ENCODE measurements at regions not wholly inside any gene's neighbourhood (a gene's known extent, or its start where the extent isn't known, plus 50 kb on each side); places are given as distances from the start of the nearest gene placed in this dataset.
"Not testable (repeated sequence)": the region's sequence is repeated elsewhere in the genome, so short reads cannot be mapped to it uniquely, and the experiment has no call there.

- no peaks in the 10 kb centered on the region for H3K79me2 ChIP-seq (ENCODE audit: control insufficient read depth, insufficient read depth, low read length)
- no peaks in the 10 kb centered on the region for H3K36me3 ChIP-seq (ENCODE audit: control insufficient read depth, insufficient read depth, low read length)
- no peaks in the 10 kb centered on the region for H3K27me3 ChIP-seq (ENCODE audit: control insufficient read depth, insufficient read depth, low read length)
- H3K4me1 ChIP-seq (ENCODE audit: control insufficient read depth, extremely low read depth, insufficient read depth, low read length) = no peaks in the 10 kb centered on the region
- H3K9me3 ChIP-seq (ENCODE audit: control insufficient read depth, insufficient read depth, low read depth, low read length) = no peaks in the 10 kb centered on the region
- H3K9ac ChIP-seq (ENCODE audit: insufficient read depth, low read length) = no peak overlapping the region
- TF ChIP-seq EZH2 (IDR thresholded peaks at IDR 0.05; ENCODE audit: low read length, missing control alignments) (no peak), CTCF (conservative IDR thresholded peaks at IDR 0.05 in 1 of 2, IDR thresholded peaks at IDR 0.05 in 1 of 2; ENCODE audit: low read depth in 1 of 2, low read length in 2 of 2) (no peak)
- H4K20me1 ChIP-seq (ENCODE audit: control insufficient read depth, extremely low read depth, insufficient read depth, low read length) = no peaks in the 10 kb centered on the region
- no peak overlapping the region for H3K4me2 ChIP-seq (ENCODE audit: extremely low read depth, insufficient read depth, low read length)
- no peak for DNase-seq (ENCODE audit: low read depth in 2 of 2)
- H3K4me3 ChIP-seq (replicated peaks in 1 of 4; ENCODE audit: control extremely low read depth in 1 of 4, insufficient read depth in 1 of 4, low read depth in 3 of 4, low read length in 4 of 4) = no peak overlapping the region
- no peak overlapping the region for H3K27ac ChIP-seq (ENCODE audit: insufficient read depth, low read length)
- H2AFZ ChIP-seq (ENCODE audit: low read length) = no peak overlapping the region
These were observed 353.4 kb downstream of the ADAMTS20 start for GRCh38 chr12:43198608-43199007.

GRCh38 chr12:43196268-43196907 is 355.6 kb downstream of the ADAMTS20 start:
- Histone ChIP-seq H3K9ac (ENCODE audit: insufficient read depth, low read length) (no peak overlapping the region), H4K20me1 (ENCODE audit: control insufficient read depth, extremely low read depth, insufficient read depth, low read length) (no peaks in the 10 kb centered on the region), H3K27me3 (ENCODE audit: control insufficient read depth, insufficient read depth, low read length) (no peaks in the 10 kb centered on the region), H3K9me3 (ENCODE audit: control insufficient read depth, insufficient read depth, low read depth, low read length) (no peaks in the 10 kb centered on the region), H2AFZ (ENCODE audit: low read length) (no peak overlapping the region), H3K36me3 (ENCODE audit: control insufficient read depth, insufficient read depth, low read length) (no peaks in the 10 kb centered on the region), H3K4me2 (ENCODE audit: extremely low read depth, insufficient read depth, low read length) (no peak overlapping the region), H3K4me3 (replicated peaks in 1 of 4; ENCODE audit: control extremely low read depth in 1 of 4, insufficient read depth in 1 of 4, low read depth in 3 of 4, low read length in 4 of 4) (no peak overlapping the region), H3K27ac (ENCODE audit: insufficient read depth, low read length) (no peak overlapping the region), H3K79me2 (ENCODE audit: control insufficient read depth, insufficient read depth, low read length) (no peaks in the 10 kb centered on the region), H3K4me1 (ENCODE audit: control insufficient read depth, extremely low read depth, insufficient read depth, low read length) (no peaks in the 10 kb centered on the region)
- TF ChIP-seq EZH2 (IDR thresholded peaks at IDR 0.05; ENCODE audit: low read length, missing control alignments) (no peak), CTCF (conservative IDR thresholded peaks at IDR 0.05 in 1 of 2, IDR thresholded peaks at IDR 0.05 in 1 of 2; ENCODE audit: low read depth in 1 of 2, low read length in 2 of 2) (no peak)
- DNase-seq (ENCODE audit: low read depth in 2 of 2) = no peak

GRCh38 chr12:43193096-43193495 is 358.9 kb downstream of the ADAMTS20 start:
- H2AFZ ChIP-seq (ENCODE audit: low read length); H3K36me3 ChIP-seq (ENCODE audit: control insufficient read depth, insufficient read depth, low read length); DNase-seq (ENCODE audit: low read depth in 2 of 2); H3K9me3 ChIP-seq (ENCODE audit: control insufficient read depth, insufficient read depth, low read depth, low read length); H3K27ac ChIP-seq (ENCODE audit: insufficient read depth, low read length); H3K79me2 ChIP-seq (ENCODE audit: control insufficient read depth, insufficient read depth, low read length); H3K4me2 ChIP-seq (ENCODE audit: extremely low read depth, insufficient read depth, low read length); H3K4me3 ChIP-seq (replicated peaks in 1 of 4; ENCODE audit: control extremely low read depth in 1 of 4, insufficient read depth in 1 of 4, low read depth in 3 of 4, low read length in 4 of 4); H3K27me3 ChIP-seq (ENCODE audit: control insufficient read depth, insufficient read depth, low read length); H3K9ac ChIP-seq (ENCODE audit: insufficient read depth, low read length); H3K4me1 ChIP-seq (ENCODE audit: control insufficient read depth, extremely low read depth, insufficient read depth, low read length); H4K20me1 ChIP-seq (ENCODE audit: control insufficient read depth, extremely low read depth, insufficient read depth, low read length): not testable (repeated sequence)

- H4K20me1 ChIP-seq (ENCODE audit: control insufficient read depth, extremely low read depth, insufficient read depth, low read length); H3K79me2 ChIP-seq (ENCODE audit: control insufficient read depth, insufficient read depth, low read length); H3K27ac ChIP-seq (ENCODE audit: insufficient read depth, low read length): not testable (repeated sequence)
These were observed 359.6 kb downstream of the ADAMTS20 start for GRCh38 chr12:43192442-43192841.

More at GRCh38 chr12:43192442-43192841, 359.6 kb downstream of the ADAMTS20 start:
- H3K9me3 ChIP-seq (ENCODE audit: control insufficient read depth, insufficient read depth, low read depth, low read length); H3K36me3 ChIP-seq (ENCODE audit: control insufficient read depth, insufficient read depth, low read length); H3K4me2 ChIP-seq (ENCODE audit: extremely low read depth, insufficient read depth, low read length); H2AFZ ChIP-seq (ENCODE audit: low read length); H3K27me3 ChIP-seq (ENCODE audit: control insufficient read depth, insufficient read depth, low read length); H3K9ac ChIP-seq (ENCODE audit: insufficient read depth, low read length); H3K4me3 ChIP-seq (replicated peaks in 1 of 4; ENCODE audit: control extremely low read depth in 1 of 4, insufficient read depth in 1 of 4, low read depth in 3 of 4, low read length in 4 of 4); DNase-seq (ENCODE audit: low read depth in 2 of 2); H3K4me1 ChIP-seq (ENCODE audit: control insufficient read depth, extremely low read depth, insufficient read depth, low read length): not testable (repeated sequence)

Data from fibroblast of lung (primary cell).